ENCODE measurements at regions not wholly inside any gene's neighbourhood (a gene's known extent, or its start where the extent isn't known, plus 50 kb on each side); places are given as distances from the start of the nearest gene placed in this dataset.
"Not testable (repeated sequence)": the region's sequence is repeated elsewhere in the genome, so short reads cannot be mapped to it uniquely, and the experiment has no call there.

DNA sequence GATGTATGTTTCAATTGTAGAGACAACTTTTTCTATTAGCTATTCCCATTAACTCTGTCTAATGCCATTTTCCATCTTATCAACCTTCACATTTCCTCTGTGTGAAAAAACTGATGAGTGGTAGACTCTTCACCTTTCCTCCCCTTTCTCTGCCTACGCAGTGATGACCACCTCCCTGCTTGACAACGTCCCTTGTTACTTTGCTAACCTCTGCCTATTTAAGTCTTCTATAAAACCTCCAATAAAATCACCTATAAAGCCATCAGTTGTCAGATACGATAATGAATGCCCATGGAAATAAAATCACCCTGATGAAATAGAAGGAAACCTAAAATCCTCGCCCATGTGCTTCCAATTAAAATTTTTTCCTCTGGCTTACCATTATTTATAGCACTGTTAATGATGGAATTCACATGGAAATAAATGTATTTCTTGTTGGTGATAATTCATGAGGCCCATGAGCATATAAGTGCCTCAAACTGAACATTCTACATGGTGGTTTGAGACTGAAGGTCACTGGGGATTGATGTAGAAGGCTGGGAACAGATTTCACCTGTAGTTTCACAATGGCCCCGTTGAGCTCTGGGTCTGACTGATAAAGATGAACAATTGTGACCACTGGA is 1454.0 kb upstream of the SEL1L start:
- DNase-seq (ENCODE audit: low spot score) = no peak

GRCh38 chr14:82994547-82994946 is 1460.9 kb upstream of the SEL1L start:
- not testable (repeated sequence) for DNase-seq (ENCODE audit: low spot score)

DNA sequence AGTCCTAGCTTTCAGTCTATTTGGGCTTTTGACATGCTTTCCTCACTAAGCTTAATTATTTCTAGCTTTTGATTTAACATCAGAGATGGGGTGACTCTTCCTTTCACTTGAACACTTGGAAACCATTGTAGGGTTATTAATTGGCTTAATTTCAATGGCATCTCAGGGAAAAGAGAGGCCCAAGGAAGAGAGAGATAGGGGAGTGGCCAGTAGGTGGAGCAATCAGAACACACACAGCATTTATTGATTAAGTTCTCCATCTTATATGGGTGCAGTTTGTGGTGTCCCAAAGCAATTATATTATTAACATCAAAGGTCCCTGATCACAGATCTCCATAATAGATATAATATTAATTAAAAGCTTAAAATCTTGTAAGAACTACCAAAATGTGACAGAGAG is 1466.1 kb upstream of the SEL1L start:
- DNase-seq (ENCODE audit: low spot score) = no peak

DNA sequence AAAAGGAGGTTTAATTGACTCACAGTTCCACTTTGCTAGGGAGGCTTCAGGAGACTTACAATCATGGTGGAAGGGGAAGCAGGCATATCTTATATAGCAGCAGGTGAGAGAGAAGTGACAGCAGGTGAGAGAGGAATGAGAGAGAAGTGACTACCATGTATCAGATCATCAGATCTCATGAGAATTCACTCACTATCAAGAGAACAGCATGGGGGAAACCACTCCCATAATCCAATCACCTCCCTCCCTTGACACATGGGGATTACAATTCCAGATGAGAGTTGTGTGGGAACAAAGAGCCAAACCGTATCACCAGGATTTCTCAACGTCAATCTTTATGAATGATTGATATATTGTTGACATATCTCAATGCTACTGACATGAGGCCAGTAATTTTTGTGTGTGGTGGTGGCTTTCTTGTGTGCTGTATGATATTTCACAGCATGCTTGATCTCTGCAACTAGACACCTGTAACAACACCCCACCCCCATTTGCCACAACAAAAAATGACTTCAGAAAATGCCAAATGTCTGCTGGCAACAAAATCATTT is 1470.9 kb upstream of the SEL1L start:
- no peak for DNase-seq (ENCODE audit: low spot score)

DNA sequence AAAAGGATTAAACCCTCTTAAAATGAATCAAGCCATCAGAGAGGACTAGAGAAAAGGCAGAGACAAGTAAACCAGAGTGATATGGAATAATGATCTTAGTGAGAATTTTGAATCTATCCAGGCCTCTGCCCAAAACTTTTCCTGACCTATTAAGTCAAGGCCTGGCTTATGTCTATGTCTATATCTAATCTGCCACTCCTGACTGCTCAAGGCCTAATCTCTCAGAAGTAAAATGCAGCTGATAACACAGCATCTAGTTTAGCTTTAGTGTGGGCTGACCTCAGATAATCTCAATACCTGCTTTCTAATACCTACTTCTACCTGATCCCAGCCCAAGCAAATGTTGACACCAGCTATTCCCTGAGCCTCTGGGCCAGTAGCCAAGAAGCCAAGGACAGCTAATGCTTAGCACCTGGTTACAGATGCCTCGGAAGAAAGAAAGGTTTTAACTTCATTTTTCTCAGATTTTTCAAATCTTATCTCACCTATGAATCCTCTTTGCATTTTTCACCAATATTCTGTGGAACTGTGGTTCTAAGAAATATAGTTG is 1472.5 kb upstream of the SEL1L start:
- DNase-seq (ENCODE audit: low spot score) = no peak

DNA sequence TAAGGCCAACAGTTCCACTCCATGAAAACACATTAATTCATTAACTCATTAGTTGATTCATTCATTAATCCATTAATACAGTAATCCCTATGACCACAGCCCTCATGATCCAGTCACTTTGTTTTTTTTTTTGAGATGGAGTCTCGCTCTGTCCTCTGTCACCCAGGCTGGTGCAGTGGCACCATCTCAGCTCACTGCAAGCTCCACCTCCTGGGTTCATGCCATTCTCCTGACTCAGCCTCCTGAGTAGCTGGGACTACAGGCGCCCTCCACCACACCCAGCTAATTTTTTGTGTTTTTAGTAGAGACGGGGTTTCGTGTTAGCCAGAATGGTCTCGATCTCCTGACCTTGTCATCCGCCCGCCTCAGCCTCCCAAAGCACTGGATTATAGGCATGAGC is 1473.4 kb upstream of the SEL1L start:
- DNase-seq (ENCODE audit: low spot score) = not testable (repeated sequence)

GRCh38 chr14:83007641-83008225 is 1474.1 kb upstream of the SEL1L start:
- DNase-seq (ENCODE audit: low spot score) = peak; percentile 14

- DNase-seq (ENCODE audit: low spot score) = no peak
Measured at GRCh38 chr14:83017296-83017695, 1483.6 kb upstream of the SEL1L start.

DNA sequence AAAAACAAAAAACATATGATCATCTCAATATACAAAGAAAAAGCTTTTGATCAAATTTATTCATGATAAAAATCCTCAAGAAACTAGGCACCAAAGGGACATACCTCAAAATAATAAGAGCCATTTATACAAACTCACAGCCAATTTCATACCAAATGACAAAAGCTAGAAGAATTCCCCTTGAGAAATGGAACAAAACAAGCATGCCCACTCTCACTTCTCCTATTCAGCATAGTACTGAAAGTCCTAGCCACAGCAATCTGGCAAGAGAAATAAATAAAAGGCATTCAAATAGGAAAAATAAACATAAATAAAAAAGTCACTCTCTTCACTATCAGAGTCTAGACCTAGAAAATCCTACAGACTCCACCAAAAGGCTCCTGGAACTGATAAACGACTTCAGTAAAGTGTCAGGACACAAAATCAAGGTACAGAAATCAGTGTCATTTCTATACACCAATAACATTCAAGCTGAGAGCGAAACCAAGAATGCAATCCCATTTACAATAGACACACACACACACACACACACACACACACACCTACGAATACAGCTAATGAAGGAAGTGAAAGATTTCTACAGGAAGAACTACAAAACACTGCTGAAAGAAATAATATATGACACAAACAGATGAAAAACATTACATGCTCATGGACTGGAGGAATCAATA is 1486.2 kb upstream of the SEL1L start:
- DNase-seq (ENCODE audit: low spot score) = no peak

- no peak for DNase-seq (ENCODE audit: low spot score)
Measured at GRCh38 chr14:83021323-83021722, 1487.7 kb upstream of the SEL1L start.

GRCh38 chr14:83023369-83023768 is 1489.7 kb upstream of the SEL1L start:
- no peak for DNase-seq (ENCODE audit: low spot score)

GRCh38 chr14:83041224-83041623 is 1507.6 kb upstream of the SEL1L start:
- no peak for DNase-seq (ENCODE audit: low spot score)

GRCh38 chr14:83042858-83043257 is 1509.2 kb upstream of the SEL1L start:
- no peak for DNase-seq (ENCODE audit: low spot score)

GRCh38 chr14:83044001-83044400 is 1510.3 kb upstream of the SEL1L start:
- DNase-seq (ENCODE audit: low spot score) = no peak

DNA sequence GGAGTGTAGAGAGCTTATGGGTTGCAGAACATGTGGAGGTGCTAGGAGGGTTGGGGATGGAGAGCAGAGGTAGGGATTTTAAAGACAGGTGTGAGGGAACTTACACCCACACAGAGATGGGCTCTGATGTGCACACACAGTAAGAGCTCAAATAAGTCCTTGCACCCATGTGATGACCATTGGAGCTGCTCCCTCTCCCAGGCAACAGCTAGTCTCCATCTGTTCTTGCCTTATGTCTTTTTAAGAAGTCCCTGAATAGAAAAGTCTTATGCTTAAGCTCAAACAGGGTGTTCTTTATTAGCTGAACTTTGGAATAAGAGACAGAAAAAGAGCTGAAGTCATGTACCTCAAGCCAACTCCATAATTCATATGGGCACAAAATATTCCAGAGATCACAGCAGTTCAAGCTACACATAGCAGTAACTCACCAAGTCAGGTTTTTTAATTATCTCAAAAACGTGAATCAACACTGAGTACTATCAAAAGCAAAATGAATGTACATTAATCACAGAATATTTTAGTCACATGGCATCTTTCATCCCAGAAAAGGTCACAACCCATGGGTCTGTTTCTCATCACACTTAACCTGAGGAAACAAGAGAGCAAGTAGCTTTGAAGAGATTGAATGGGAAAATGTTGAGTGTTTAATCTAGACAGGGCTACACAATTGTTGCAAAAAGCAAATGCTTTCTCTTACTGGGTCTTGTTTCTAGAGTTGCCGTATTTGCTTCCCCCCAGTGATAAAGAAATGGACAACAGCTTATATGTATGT is 1513.6 kb upstream of the SEL1L start:
- DNase-seq (ENCODE audit: low spot score) = no peak

GRCh38 chr14:83053022-83053710 is 1519.5 kb upstream of the SEL1L start:
- DNase-seq (ENCODE audit: low spot score) = no peak

GRCh38 chr14:83058068-83058467 is 1524.4 kb upstream of the SEL1L start:
- DNase-seq (ENCODE audit: low spot score) = no peak

DNA sequence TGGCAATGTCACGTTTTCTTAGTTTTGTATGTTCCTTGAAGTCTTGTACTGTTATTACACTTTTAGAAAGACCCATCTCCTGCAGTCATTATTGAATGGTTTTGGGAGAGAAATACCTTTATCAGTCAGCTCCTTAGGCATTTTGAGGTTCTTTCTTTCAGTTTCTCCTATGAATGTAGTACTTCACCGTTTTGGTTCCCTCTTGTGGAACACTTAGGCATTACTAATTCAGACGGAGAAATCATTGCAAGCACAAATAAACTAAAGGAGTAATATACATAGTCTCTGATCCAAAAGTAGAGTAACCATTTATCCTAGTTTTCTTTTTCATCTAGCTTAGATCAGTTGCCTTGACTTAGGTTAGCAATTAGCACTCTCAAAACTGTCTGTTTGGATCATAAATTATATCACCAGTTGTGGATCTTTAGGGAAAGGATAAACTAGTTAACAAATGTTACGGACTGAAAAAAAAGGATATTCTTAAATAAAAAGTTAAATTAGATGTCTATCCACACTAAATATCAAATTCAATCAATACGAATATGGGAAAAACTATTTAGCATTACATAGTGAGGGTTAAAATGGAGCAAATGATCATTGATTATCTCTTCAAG is 1538.3 kb upstream of the SEL1L start:
- DNase-seq (ENCODE audit: low spot score) = no peak

GRCh38 chr14:83085136-83085535 is 1551.5 kb upstream of the SEL1L start:
- DNase-seq (ENCODE audit: low spot score) = no peak

DNA sequence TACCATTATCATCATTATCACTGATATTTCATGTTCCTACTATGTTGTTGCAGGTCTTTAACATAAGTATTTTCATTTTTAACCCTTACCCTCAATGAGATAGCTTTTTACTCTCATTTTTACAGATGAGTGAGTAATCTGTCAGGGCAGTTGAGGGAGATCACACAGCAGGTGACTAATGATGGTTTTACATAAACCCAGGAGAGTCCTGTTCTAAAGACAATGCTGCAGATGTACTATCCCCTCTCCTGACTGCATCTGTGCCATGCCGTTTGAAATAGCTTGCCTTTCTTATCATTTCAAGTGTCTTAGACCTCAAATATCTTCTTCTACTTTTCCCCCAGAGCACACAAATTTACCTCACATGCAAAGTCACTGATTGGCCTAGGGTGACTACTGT is 1552.1 kb upstream of the SEL1L start:
- DNase-seq (ENCODE audit: low spot score) = no peak
